Glutamatergic neuron (in vitro differentiated cells): ENCODE measurements at regions not wholly inside any gene's neighbourhood (a gene's known extent, or its start where the extent isn't known, plus 50 kb on each side); places are given as distances from the start of the nearest gene placed in this dataset.

Source experiments
- DNase-seq: peaks from one replicate; pipeline ENCODE4 v3.0.0; 2022
- H3K27ac Mint-ChIP-seq: one replicate; pipeline ENCODE4 v1.8.0; 2020; ENCODE audit warnings: mild to moderate bottlenecking, mixed read lengths, inconsistent platforms; ENCODE audit not compliant: unreplicated experiment
- H3K27me3 Mint-ChIP-seq: one replicate; pipeline ENCODE4 v1.8.0; 2020; ENCODE audit warnings: mild to moderate bottlenecking, moderate library complexity, mixed read lengths, inconsistent platforms; ENCODE audit not compliant: unreplicated experiment
- H3K36me3 Mint-ChIP-seq: one replicate; pipeline ENCODE4 v1.8.0; 2020; ENCODE audit warnings: mild to moderate bottlenecking, mixed read lengths, inconsistent platforms; ENCODE audit not compliant: unreplicated experiment
- H3K4me1 Mint-ChIP-seq: one replicate; pipeline ENCODE4 v1.8.0; 2020; ENCODE audit warnings: mild to moderate bottlenecking, low read depth, mixed read lengths, inconsistent platforms; ENCODE audit not compliant: unreplicated experiment
- H3K4me3 Mint-ChIP-seq: one replicate; pipeline ENCODE4 v1.8.0; 2020; ENCODE audit warnings: mild to moderate bottlenecking, mixed read lengths, inconsistent platforms; ENCODE audit not compliant: unreplicated experiment
- H3K9me3 Mint-ChIP-seq: one replicate; pipeline ENCODE4 v1.8.0; 2020; ENCODE audit warnings: mild to moderate bottlenecking, moderate library complexity, mixed read lengths, inconsistent platforms; ENCODE audit not compliant: unreplicated experiment
- TF ChIP-seq, protein P1 (sequence below): fragments of 200-600 bp; sonication (generic); IDR thresholded peaks from one replicate; pipeline ENCODE4 v1.5.0; 2021; ENCODE audit not compliant: partially characterized antibody, unreplicated experiment

- Mint-ChIP-seq H3K4me1 (no peaks in the 10 kb centered on the region), H3K27me3 (peaks cover 1% of the 10 kb centered on the region), H3K9me3 (peaks cover 5% of the 10 kb centered on the region), H3K4me3 (no peak overlapping the region), H3K27ac (no peak overlapping the region), H3K36me3 (peaks cover 9% of the 10 kb centered on the region)
- DNase-seq = no peak
- TF ChIP-seq, protein P1, sequence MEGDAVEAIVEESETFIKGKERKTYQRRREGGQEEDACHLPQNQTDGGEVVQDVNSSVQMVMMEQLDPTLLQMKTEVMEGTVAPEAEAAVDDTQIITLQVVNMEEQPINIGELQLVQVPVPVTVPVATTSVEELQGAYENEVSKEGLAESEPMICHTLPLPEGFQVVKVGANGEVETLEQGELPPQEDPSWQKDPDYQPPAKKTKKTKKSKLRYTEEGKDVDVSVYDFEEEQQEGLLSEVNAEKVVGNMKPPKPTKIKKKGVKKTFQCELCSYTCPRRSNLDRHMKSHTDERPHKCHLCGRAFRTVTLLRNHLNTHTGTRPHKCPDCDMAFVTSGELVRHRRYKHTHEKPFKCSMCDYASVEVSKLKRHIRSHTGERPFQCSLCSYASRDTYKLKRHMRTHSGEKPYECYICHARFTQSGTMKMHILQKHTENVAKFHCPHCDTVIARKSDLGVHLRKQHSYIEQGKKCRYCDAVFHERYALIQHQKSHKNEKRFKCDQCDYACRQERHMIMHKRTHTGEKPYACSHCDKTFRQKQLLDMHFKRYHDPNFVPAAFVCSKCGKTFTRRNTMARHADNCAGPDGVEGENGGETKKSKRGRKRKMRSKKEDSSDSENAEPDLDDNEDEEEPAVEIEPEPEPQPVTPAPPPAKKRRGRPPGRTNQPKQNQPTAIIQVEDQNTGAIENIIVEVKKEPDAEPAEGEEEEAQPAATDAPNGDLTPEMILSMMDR = no peak
Observed at GRCh38 chr10:130859427-130859826, 452.1 kb downstream of the TCERG1L start.

DNA sequence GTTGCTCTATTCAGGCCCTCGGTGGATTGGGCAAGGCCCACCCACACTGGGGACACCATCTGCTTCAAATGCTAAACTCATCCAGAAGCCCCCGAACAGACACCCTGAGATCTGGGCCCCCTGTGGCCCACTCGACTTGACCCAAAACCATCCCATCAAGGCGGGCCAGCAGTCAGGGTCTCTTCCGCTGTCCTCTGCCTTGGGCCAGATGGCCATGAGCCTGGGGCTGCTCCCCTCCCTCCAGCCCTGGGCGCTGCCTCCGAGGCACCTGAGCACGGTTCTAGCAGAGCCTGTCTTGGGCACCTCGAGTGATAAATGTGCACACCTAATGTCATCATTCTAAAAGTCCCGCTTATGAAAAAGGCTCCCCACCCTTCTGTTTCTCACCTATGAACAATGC lies 449.4 kb downstream of the TCERG1L start:
- peaks cover 3% of the 10 kb centered on the region for H3K27me3 Mint-ChIP-seq
- no peak for DNase-seq
- no peak overlapping the region for H3K27ac Mint-ChIP-seq
- H3K4me3 Mint-ChIP-seq = no peak overlapping the region
- H3K4me1 Mint-ChIP-seq = no peaks in the 10 kb centered on the region
- TF ChIP-seq, protein P1 = no peak
- H3K9me3 Mint-ChIP-seq = peaks cover 4% of the 10 kb centered on the region
- H3K36me3 Mint-ChIP-seq = peaks cover 4% of the 10 kb centered on the region

GRCh38 chr10:130862626-130863025 lies 448.9 kb downstream of the TCERG1L start:
- H3K27ac Mint-ChIP-seq = no peak overlapping the region
- TF ChIP-seq, protein P1 = no peak
- H3K9me3 Mint-ChIP-seq = peaks cover 4% of the 10 kb centered on the region
- DNase-seq = no peak
- no peak overlapping the region for H3K4me3 Mint-ChIP-seq
- H3K36me3 Mint-ChIP-seq = peaks cover 4% of the 10 kb centered on the region
- peaks cover 3% of the 10 kb centered on the region for H3K27me3 Mint-ChIP-seq
- H3K4me1 Mint-ChIP-seq = no peaks in the 10 kb centered on the region

GRCh38 chr10:130863044-130863443 lies 448.5 kb downstream of the TCERG1L start:
- Mint-ChIP-seq H3K27me3 (peaks cover 3% of the 10 kb centered on the region), H3K4me1 (no peaks in the 10 kb centered on the region), H3K36me3 (peaks cover 4% of the 10 kb centered on the region), H3K27ac (no peak overlapping the region), H3K9me3 (peaks cover 4% of the 10 kb centered on the region), H3K4me3 (no peak overlapping the region)
- DNase-seq = no peak
- TF ChIP-seq, protein P1 = no peak

DNA sequence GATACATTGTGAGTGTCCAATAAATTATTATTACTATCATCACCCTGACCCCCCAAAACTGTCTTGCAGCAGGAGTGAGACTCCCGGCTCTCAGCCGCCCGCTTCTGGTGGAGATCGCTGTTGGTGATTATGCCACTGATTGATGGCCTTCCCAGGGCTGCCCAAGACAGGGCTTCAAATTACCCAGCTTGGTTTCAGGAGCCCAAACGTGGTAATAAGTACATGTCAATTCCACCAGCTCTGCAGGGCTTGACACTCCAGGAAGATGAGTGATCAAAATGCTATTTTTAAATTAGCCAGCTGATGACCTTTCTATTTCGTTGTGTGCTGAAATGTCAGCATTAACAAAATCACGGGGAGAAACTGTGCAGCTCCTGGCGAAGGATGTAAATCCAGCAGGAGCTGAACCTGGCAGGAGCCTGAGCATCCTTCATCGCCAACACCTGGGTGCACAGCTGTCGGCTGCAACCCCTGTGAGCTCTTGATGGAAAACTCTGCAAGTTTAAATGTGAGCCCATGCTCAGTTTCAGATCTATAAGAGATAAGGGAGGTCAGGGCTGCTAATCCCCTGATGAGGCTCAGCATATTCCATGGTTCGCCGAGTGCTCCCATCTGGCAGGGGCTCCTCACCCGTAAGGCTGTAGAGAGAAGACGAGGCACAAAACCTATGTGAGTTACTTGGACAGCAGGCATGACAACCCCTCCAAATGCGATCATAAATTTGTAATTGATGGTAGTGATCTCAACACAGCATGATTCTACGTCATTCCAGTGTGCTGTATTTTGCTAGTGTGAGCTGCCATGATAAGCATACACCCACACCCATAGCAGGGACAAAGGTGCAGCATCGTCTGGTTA lies 446.3 kb downstream of the TCERG1L start:
- Mint-ChIP-seq H3K9me3 (peaks cover 4% of the 10 kb centered on the region), H3K27me3 (peaks cover 4% of the 10 kb centered on the region), H3K36me3 (peaks cover 2% of the 10 kb centered on the region), H3K4me1 (no peaks in the 10 kb centered on the region), H3K27ac (no peak overlapping the region), H3K4me3 (no peak overlapping the region)
- no peak for DNase-seq
- TF ChIP-seq, protein P1 = no peak
